AG10803 (cell line): ENCODE measurements at regions not wholly inside any gene's neighbourhood (a gene's known extent, or its start where the extent isn't known, plus 50 kb on each side); places are given as distances from the start of the nearest gene placed in this dataset.
"Not testable (repeated sequence)": the region's sequence is repeated elsewhere in the genome, so short reads cannot be mapped to it uniquely, and the experiment has no call there.

Source experiments
- DNase-seq: peaks from one replicate; pipeline ENCODE4 v3.0.0; 2010; ENCODE audit warnings: low read depth
- H3K4me3 ChIP-seq: 2 replicates; pipeline ENCODE4 v1.5.1; 2011; ENCODE audit warnings: mild to moderate bottlenecking, low read length, control low read depth
- CTCF ChIP-seq: conservative IDR thresholded peaks from 2 replicates; pipeline ENCODE4 v1.5.1; 2011; ENCODE audit warnings: mild to moderate bottlenecking, low read length, control low read depth, inconsistent platforms

GRCh38 chr12:124070394-124071074 is 97.5 kb downstream of the ZNF664 start:
- not testable (repeated sequence) for DNase-seq, H3K4me3 ChIP-seq

- TF ChIP-seq CTCF = no peak
- DNase-seq = no peak
- no peak overlapping the region for H3K4me3 ChIP-seq
Observed at GRCh38 chr12:124071075-124071443, 98.0 kb downstream of the ZNF664 start.

- no peak for TF ChIP-seq CTCF
- no peak overlapping the region for H3K4me3 ChIP-seq
Observed at GRCh38 chr12:124073356-124074035, 100.5 kb downstream of the ZNF664 start.

GRCh38 chr12:124075841-124076240 is 102.8 kb downstream of the ZNF664 start:
- H3K4me3 ChIP-seq = no peak overlapping the region
- no peak for DNase-seq

More at GRCh38 chr12:124073356-124074035, 100.5 kb downstream of the ZNF664 start:
- no peak for DNase-seq

GRCh38 chr12:124077701-124078100 is 104.7 kb downstream of the ZNF664 start:
- DNase-seq = no peak
- no peak overlapping the region for H3K4me3 ChIP-seq
- TF ChIP-seq CTCF = no peak

More at GRCh38 chr12:124075841-124076240, 102.8 kb downstream of the ZNF664 start:
- TF ChIP-seq CTCF = no peak

- DNase-seq = no peak
- no peak for TF ChIP-seq CTCF
- no peak overlapping the region for H3K4me3 ChIP-seq
Observed at GRCh38 chr12:124078800-124079199, 105.8 kb downstream of the ZNF664 start.

GRCh38 chr12:124080649-124081048 is 107.6 kb downstream of the ZNF664 start:
- no peak overlapping the region for H3K4me3 ChIP-seq
- no peak for TF ChIP-seq CTCF
- DNase-seq = no peak
